ENCODE measurements at regions not wholly inside any gene's neighbourhood (a gene's known extent, or its start where the extent isn't known, plus 50 kb on each side); places are given as distances from the start of the nearest gene placed in this dataset.

DNA sequence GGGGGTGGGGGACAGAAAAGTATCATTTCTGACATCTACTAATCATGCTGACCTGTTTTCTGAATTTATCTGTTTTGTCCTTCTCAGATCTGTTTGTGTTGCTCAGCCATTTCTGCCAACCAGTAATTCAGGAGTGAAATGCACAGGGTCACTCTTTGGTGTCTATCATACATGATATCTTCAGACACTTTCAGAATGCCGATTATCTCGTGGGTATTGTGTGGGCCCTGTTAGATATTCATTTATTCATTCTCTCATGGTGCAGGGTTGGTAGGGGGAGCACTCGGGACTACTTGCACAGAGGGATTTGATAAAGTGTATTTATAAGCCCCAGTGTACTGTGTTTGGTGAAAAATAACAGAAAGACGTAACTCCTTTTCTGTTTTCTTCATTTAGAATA is 101.2 kb upstream of the CITED2 start:
- Histone ChIP-seq H3K9me3 (ENCODE audit: control insufficient read depth, insufficient read depth, low read length) (no peaks in the 10 kb centered on the region), H3K27ac (ENCODE audit: low read depth, low read length) (no peak overlapping the region), H3K27me3 (ENCODE audit: control insufficient read depth, insufficient read depth, low read length) (no peaks in the 10 kb centered on the region), H3K4me3 (ENCODE audit: low read depth, low read length) (no peak overlapping the region), H3K36me3 (ENCODE audit: control insufficient read depth, insufficient read depth, low read length) (no peaks in the 10 kb centered on the region), H3K4me1 (ENCODE audit: control insufficient read depth, insufficient read depth, low read length) (peaks cover 7% of the 10 kb centered on the region)
- WGBS (ENCODE audit: insufficient coverage): no CpG with 5 or more reads among the region's 4 CpGs
- DNase-seq (ENCODE audit: low read depth in 4 of 6, low spot score in 6 of 6): peak in 2 of 6 donors; percentile 45 to 67

GRCh38 chr6:139475241-139475640 is 100.8 kb upstream of the CITED2 start:
- Histone ChIP-seq H3K4me3 (ENCODE audit: low read depth, low read length) (no peak overlapping the region), H3K27me3 (ENCODE audit: control insufficient read depth, insufficient read depth, low read length) (no peaks in the 10 kb centered on the region), H3K9me3 (ENCODE audit: control insufficient read depth, insufficient read depth, low read length) (no peaks in the 10 kb centered on the region), H3K36me3 (ENCODE audit: control insufficient read depth, insufficient read depth, low read length) (no peaks in the 10 kb centered on the region), H3K27ac (ENCODE audit: low read depth, low read length) (no peak overlapping the region), H3K4me1 (ENCODE audit: control insufficient read depth, insufficient read depth, low read length) (peaks cover 7% of the 10 kb centered on the region)
- DNase-seq (ENCODE audit: low read depth in 4 of 6, low spot score in 6 of 6): peak in 3 of 6 donors; percentile 12 to 53 (median 51)
- WGBS (ENCODE audit: insufficient coverage): 30% methylated on average over 1 of the region's 5 CpGs

DNA sequence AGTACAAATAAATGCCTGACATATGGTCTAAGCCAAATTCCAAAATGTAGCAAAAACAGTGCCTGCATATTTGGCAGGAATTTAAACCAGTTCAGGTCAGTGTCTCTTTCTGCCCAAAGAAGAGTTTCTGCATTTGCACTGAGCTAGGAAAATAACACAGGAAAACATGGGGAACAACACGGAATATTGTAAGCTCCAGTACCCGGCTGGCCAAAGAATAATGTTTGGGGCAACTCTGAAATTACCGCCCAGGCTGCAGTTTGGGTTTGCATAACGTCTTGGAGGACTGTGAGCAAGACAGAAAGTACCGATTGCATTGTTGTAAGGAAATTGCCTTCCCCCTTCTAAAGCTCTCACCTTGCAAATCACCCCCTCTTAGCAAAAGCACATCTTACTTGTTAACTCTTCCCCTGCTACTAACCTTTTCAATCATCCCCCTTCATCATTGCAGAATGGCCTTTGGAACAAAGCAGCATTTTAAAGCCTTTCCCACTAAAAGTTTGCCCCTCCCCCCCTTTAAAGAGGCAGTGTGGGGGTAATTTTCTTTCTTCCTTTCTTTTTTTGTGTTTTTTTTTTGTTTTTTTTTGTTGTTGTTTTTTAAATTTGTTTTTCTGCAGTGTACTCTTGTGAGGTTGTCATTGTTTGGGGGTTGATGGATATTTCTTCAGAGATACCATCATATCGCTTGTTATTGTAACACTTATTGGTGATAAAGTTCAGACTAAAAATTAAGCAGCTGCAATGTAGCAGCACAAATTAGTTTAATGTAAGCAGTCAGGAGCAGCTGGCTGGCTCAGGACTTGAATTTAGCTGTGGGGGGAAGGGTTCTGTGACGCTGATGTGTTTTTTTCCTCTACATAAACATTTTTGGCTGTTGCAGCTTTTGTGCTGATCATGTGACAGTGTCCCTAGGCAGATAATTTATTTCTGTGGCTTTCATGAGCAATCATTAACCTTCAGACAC is 100.0 kb upstream of the CITED2 start:
- DNase-seq (ENCODE audit: low read depth in 4 of 6, low spot score in 6 of 6): peak in 3 of 6 donors; percentile 40 to 92 (median 85)
- Histone ChIP-seq H3K27ac (ENCODE audit: low read depth, low read length) (peak overlapping the region; percentile 77), H3K36me3 (ENCODE audit: control insufficient read depth, insufficient read depth, low read length) (no peaks in the 10 kb centered on the region), H3K27me3 (ENCODE audit: control insufficient read depth, insufficient read depth, low read length) (no peaks in the 10 kb centered on the region), H3K9me3 (ENCODE audit: control insufficient read depth, insufficient read depth, low read length) (no peaks in the 10 kb centered on the region), H3K4me3 (ENCODE audit: low read depth, low read length) (peak overlapping the region; percentile 11), H3K4me1 (ENCODE audit: control insufficient read depth, insufficient read depth, low read length) (peaks cover 7% of the 10 kb centered on the region)
- 12% methylated on average over 3 of the region's 7 CpGs for WGBS (ENCODE audit: insufficient coverage)

- H3K4me1 ChIP-seq (ENCODE audit: control insufficient read depth, insufficient read depth, low read length): peaks cover 7% of the 10 kb centered on the region
- no CpG with 5 or more reads among the region's 2 CpGs for WGBS (ENCODE audit: insufficient coverage)
- no peaks in the 10 kb centered on the region for H3K27me3 ChIP-seq (ENCODE audit: control insufficient read depth, insufficient read depth, low read length)
- H3K4me3 ChIP-seq (ENCODE audit: low read depth, low read length): no peak overlapping the region
- DNase-seq (ENCODE audit: low read depth in 4 of 6, low spot score in 6 of 6): peak in 2 of 6 donors; percentile 12 to 41
- no peaks in the 10 kb centered on the region for H3K36me3 ChIP-seq (ENCODE audit: control insufficient read depth, insufficient read depth, low read length)
- H3K9me3 ChIP-seq (ENCODE audit: control insufficient read depth, insufficient read depth, low read length): no peaks in the 10 kb centered on the region
- H3K27ac ChIP-seq (ENCODE audit: low read depth, low read length): peak overlapping the region; percentile 77
Observed at GRCh38 chr6:139473731-139474130, 99.3 kb upstream of the CITED2 start.

DNA sequence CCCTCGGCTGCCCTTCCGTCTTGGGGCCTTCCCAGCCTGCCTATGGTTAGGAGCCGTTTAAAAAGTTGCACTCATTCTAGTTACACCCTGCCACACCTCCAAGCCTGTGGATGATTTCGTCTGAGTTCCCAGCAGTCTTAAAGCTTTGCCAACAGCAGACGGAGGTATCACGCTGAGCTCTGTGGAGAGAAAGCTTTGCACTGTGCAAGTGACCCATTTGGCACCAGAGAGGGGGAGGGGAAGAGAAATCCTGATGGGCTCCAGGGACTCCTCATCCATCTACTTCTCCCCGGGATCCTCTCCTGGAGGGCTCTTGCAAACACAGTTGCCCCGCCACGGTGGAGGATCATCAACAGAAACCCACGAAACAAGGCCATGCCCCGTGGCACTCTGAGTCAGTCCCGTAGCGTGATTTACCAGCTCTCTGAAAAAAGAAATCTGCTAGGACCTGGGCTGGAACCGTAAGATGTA is 98.8 kb upstream of the CITED2 start:
- Histone ChIP-seq H3K9me3 (ENCODE audit: control insufficient read depth, insufficient read depth, low read length) (no peaks in the 10 kb centered on the region), H3K27ac (ENCODE audit: low read depth, low read length) (peak overlapping the region; percentile 77), H3K4me3 (ENCODE audit: low read depth, low read length) (no peak overlapping the region), H3K4me1 (ENCODE audit: control insufficient read depth, insufficient read depth, low read length) (peaks cover 7% of the 10 kb centered on the region), H3K36me3 (ENCODE audit: control insufficient read depth, insufficient read depth, low read length) (no peaks in the 10 kb centered on the region), H3K27me3 (ENCODE audit: control insufficient read depth, insufficient read depth, low read length) (no peaks in the 10 kb centered on the region)
- WGBS (ENCODE audit: insufficient coverage): 33% methylated on average over 8 of the region's 14 CpGs
- DNase-seq (ENCODE audit: low read depth in 4 of 6, low spot score in 6 of 6): peak in 3 of 6 donors; percentile 21 to 81 (median 77)

GRCh38 chr6:139472351-139473015 is 98.0 kb upstream of the CITED2 start:
- Histone ChIP-seq H3K36me3 (ENCODE audit: control insufficient read depth, insufficient read depth, low read length) (no peaks in the 10 kb centered on the region), H3K4me3 (ENCODE audit: low read depth, low read length) (no peak overlapping the region), H3K4me1 (ENCODE audit: control insufficient read depth, insufficient read depth, low read length) (peaks cover 7% of the 10 kb centered on the region), H3K27me3 (ENCODE audit: control insufficient read depth, insufficient read depth, low read length) (no peaks in the 10 kb centered on the region), H3K9me3 (ENCODE audit: control insufficient read depth, insufficient read depth, low read length) (no peaks in the 10 kb centered on the region), H3K27ac (ENCODE audit: low read depth, low read length) (peak overlapping the region; percentile 77)
- 83% methylated on average over 6 of the region's 12 CpGs for WGBS (ENCODE audit: insufficient coverage)
- peak in 3 of 6 donors; percentile 15 to 55 (median 19) for DNase-seq (ENCODE audit: low read depth in 4 of 6, low spot score in 6 of 6)

- no CpG with 5 or more reads among the region's 8 CpGs for WGBS (ENCODE audit: insufficient coverage)
- Histone ChIP-seq H3K27ac (ENCODE audit: low read depth, low read length) (no peak overlapping the region), H3K27me3 (ENCODE audit: control insufficient read depth, insufficient read depth, low read length) (no peaks in the 10 kb centered on the region), H3K4me3 (ENCODE audit: low read depth, low read length) (no peak overlapping the region), H3K36me3 (ENCODE audit: control insufficient read depth, insufficient read depth, low read length) (no peaks in the 10 kb centered on the region), H3K4me1 (ENCODE audit: control insufficient read depth, insufficient read depth, low read length) (peaks cover 7% of the 10 kb centered on the region), H3K9me3 (ENCODE audit: control insufficient read depth, insufficient read depth, low read length) (no peaks in the 10 kb centered on the region)
- DNase-seq (ENCODE audit: low read depth in 4 of 6, low spot score in 6 of 6): no peak
Observed at GRCh38 chr6:139470997-139471396, 96.5 kb upstream of the CITED2 start.

GRCh38 chr6:139468178-139468819 is 93.9 kb upstream of the CITED2 start:
- H3K27me3 ChIP-seq (ENCODE audit: control insufficient read depth, insufficient read depth, low read length): no peaks in the 10 kb centered on the region
- H3K36me3 ChIP-seq (ENCODE audit: control insufficient read depth, insufficient read depth, low read length): no peaks in the 10 kb centered on the region
- DNase-seq (ENCODE audit: low read depth in 4 of 6, low spot score in 6 of 6): no peak
- no peak overlapping the region for H3K4me3 ChIP-seq (ENCODE audit: low read depth, low read length)
- peaks cover 4% of the 10 kb centered on the region for H3K4me1 ChIP-seq (ENCODE audit: control insufficient read depth, insufficient read depth, low read length)
- H3K9me3 ChIP-seq (ENCODE audit: control insufficient read depth, insufficient read depth, low read length): no peaks in the 10 kb centered on the region
- H3K27ac ChIP-seq (ENCODE audit: low read depth, low read length): no peak overlapping the region
- WGBS (ENCODE audit: insufficient coverage): no CpG with 5 or more reads among the region's 4 CpGs

- 81% methylated on average over 5 of the region's 7 CpGs for WGBS (ENCODE audit: insufficient coverage)
- no peaks in the 10 kb centered on the region for H3K4me1 ChIP-seq (ENCODE audit: control insufficient read depth, insufficient read depth, low read length)
- no peak overlapping the region for H3K4me3 ChIP-seq (ENCODE audit: low read depth, low read length)
- no peaks in the 10 kb centered on the region for H3K27me3 ChIP-seq (ENCODE audit: control insufficient read depth, insufficient read depth, low read length)
- H3K27ac ChIP-seq (ENCODE audit: low read depth, low read length): no peak overlapping the region
- no peaks in the 10 kb centered on the region for H3K36me3 ChIP-seq (ENCODE audit: control insufficient read depth, insufficient read depth, low read length)
- DNase-seq (ENCODE audit: low read depth in 4 of 6, low spot score in 6 of 6): peak in 2 of 6 donors; percentile 32 to 72
- no peaks in the 10 kb centered on the region for H3K9me3 ChIP-seq (ENCODE audit: control insufficient read depth, insufficient read depth, low read length)
Observed at GRCh38 chr6:139457476-139457875, 83.0 kb upstream of the CITED2 start.
